Gastroesophageal sphincter (tissue), 3 donors: ENCODE measurements at regions not wholly inside any gene's neighbourhood (a gene's known extent, or its start where the extent isn't known, plus 50 kb on each side); places are given as distances from the start of the nearest gene placed in this dataset.

Experiments
- EP300 ChIP-seq: sonication (generic); formaldehyde crosslinking; IDR thresholded peaks from one replicate; pipeline ENCODE4 v1.6.1; 2017; ENCODE audit warnings: antibody characterized with exemption, mild to moderate bottlenecking
- POLR2A ChIP-seq, 2 donors: fragments of 450-650 bp; IDR thresholded peaks; one replicate each; pipeline ENCODE4 v1.6.1; 2017; ENCODE audit warnings: antibody characterized with exemption in 2 of 2, mild to moderate bottlenecking in 2 of 2, moderate library complexity in 1 of 2
- TF ChIP-seq, protein P1 (sequence below), 4 experiments: fragments of 200-600 bp in 2 of 4; fragments of 450-650 bp in 2 of 4; sonication (generic) in 1 of 4; IDR thresholded peaks; one replicate each; pipeline ENCODE4 v1.5.1; 2017 to 2019; ENCODE audit warnings: antibody characterized with exemption in 4 of 4, mild to moderate bottlenecking in 2 of 4, moderate library complexity in 2 of 4

- TF ChIP-seq EP300: no peak
- TF ChIP-seq, protein P1, sequence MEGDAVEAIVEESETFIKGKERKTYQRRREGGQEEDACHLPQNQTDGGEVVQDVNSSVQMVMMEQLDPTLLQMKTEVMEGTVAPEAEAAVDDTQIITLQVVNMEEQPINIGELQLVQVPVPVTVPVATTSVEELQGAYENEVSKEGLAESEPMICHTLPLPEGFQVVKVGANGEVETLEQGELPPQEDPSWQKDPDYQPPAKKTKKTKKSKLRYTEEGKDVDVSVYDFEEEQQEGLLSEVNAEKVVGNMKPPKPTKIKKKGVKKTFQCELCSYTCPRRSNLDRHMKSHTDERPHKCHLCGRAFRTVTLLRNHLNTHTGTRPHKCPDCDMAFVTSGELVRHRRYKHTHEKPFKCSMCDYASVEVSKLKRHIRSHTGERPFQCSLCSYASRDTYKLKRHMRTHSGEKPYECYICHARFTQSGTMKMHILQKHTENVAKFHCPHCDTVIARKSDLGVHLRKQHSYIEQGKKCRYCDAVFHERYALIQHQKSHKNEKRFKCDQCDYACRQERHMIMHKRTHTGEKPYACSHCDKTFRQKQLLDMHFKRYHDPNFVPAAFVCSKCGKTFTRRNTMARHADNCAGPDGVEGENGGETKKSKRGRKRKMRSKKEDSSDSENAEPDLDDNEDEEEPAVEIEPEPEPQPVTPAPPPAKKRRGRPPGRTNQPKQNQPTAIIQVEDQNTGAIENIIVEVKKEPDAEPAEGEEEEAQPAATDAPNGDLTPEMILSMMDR (IDR thresholded peaks at IDR 0.05): no peak
- no peak for TF ChIP-seq POLR2A (IDR thresholded peaks at IDR 0.05)
These were observed 125.3 kb upstream of the GPC1 start for GRCh38 chr2:240310201-240310600.
